Left lung (tissue), 4 donors: ENCODE measurements at regions not wholly inside any gene's neighbourhood (a gene's known extent, or its start where the extent isn't known, plus 50 kb on each side); places are given as distances from the start of the nearest gene placed in this dataset.

Experiments
- ATAC-seq: fragments of 200-7000 bp; cut with Tn5 transposase; one replicate; pipeline ENCODE4 v1.9.1; 2020; ENCODE audit warnings: moderate library complexity
- DNase-seq, 4 donors: peaks; one replicate each; pipeline ENCODE4 v3.0.0-alpha.2; 2013 to 2020
- H3K27ac ChIP-seq, 2 donors: fragments of 200-600 bp; sonication (generic) in 1 of 2; one replicate each; pipeline versions ENCODE4 v1.5.0 to v1.8.0; 2020 to 2021
- H3K27me3 ChIP-seq, 2 donors: fragments of 200-600 bp; sonication (generic) in 1 of 2; one replicate each; pipeline versions ENCODE4 v1.5.0 to v1.8.0; 2020 to 2021
- H3K36me3 ChIP-seq, 2 donors: fragments of 200-600 bp; sonication (generic) in 1 of 2; one replicate each; pipeline versions ENCODE4 v1.5.0 to v1.8.0; 2020 to 2021
- H3K4me1 ChIP-seq, 2 donors: fragments of 200-600 bp; one replicate each; pipeline ENCODE4 v1.8.0; 2021
- H3K4me3 ChIP-seq, 2 donors: fragments of 200-600 bp; sonication (generic) in 1 of 2; one replicate each; pipeline versions ENCODE4 v1.5.0 to v1.8.0; 2020 to 2021; ENCODE audit warnings: mild to moderate bottlenecking in 1 of 2
- H3K9me3 ChIP-seq, 2 donors: fragments of 200-600 bp; sonication (generic) in 1 of 2; one replicate each; pipeline versions ENCODE4 v1.5.0 to v1.8.0; 2020 to 2021
- CTCF ChIP-seq, 2 donors: fragments of 200-600 bp; sonication (generic) in 1 of 2; IDR thresholded peaks; one replicate each; pipeline versions ENCODE4 v1.5.0 to v1.8.0; 2021; ENCODE audit warnings: antibody characterized with exemption in 2 of 2
- intact Hi-C, 2 donors: fragments of 100-400 bp; cut with DNase I; formaldehyde crosslinking; loops; one replicate each; pipeline versions ENCODE4 v1.11.2 to v1.14.2; 2022
- donor health status: DM: no; HTN: yes; CAD: no.
- donor health status: DM: no; HTN: no; CAD: no.

- no peak overlapping the region for H3K4me3 ChIP-seq
- TF ChIP-seq CTCF (IDR thresholded peaks at IDR 0.05) = no peak
These were observed 55.0 kb downstream of the TMEM30B start for GRCh38 chr14:61226015-61226654.

GRCh38 chr14:61225344-61225743 is 55.8 kb downstream of the TMEM30B start:
- H3K4me1 ChIP-seq = no peaks in the 10 kb centered on the region
- H3K27ac ChIP-seq = no peak overlapping the region
- H3K4me3 ChIP-seq = no peak overlapping the region
- peaks cover 0 to 25% of the 10 kb centered on the region in 2 donors for H3K27me3 ChIP-seq
- intact Hi-C loops = no loop called here
- DNase-seq = no peak
- no peaks in the 10 kb centered on the region for H3K36me3 ChIP-seq
- peak; percentile 23 for ATAC-seq
- TF ChIP-seq CTCF (IDR thresholded peaks at IDR 0.05) = no peak
- H3K9me3 ChIP-seq = no peaks in the 10 kb centered on the region

More at GRCh38 chr14:61226015-61226654, 55.0 kb downstream of the TMEM30B start:
- Histone ChIP-seq H3K27me3 (peaks cover 0 to 22% of the 10 kb centered on the region in 2 donors), H3K4me1 (no peaks in the 10 kb centered on the region), H3K36me3 (no peaks in the 10 kb centered on the region), H3K27ac (no peak overlapping the region), H3K9me3 (no peaks in the 10 kb centered on the region)
- ATAC-seq = no peak
- no peak for DNase-seq
- intact Hi-C loops = no loop called here

- H3K9me3 ChIP-seq = no peaks in the 10 kb centered on the region
- ATAC-seq (no peak), DNase-seq (no peak)
- H3K4me3 ChIP-seq = no peak overlapping the region
- H3K27me3 ChIP-seq = peaks cover 0 to 40% of the 10 kb centered on the region in 2 donors
- H3K36me3 ChIP-seq = no peaks in the 10 kb centered on the region
- H3K4me1 ChIP-seq = no peaks in the 10 kb centered on the region
- no peak for TF ChIP-seq CTCF (IDR thresholded peaks at IDR 0.05)
- no peak overlapping the region for H3K27ac ChIP-seq
- intact Hi-C loops = no loop called here
These were observed 57.6 kb downstream of the TMEM30B start for GRCh38 chr14:61223552-61223951.

- DNase-seq (no peak), ATAC-seq (no peak)
- no peaks in the 10 kb centered on the region for H3K9me3 ChIP-seq
- no peaks in the 10 kb centered on the region for H3K4me1 ChIP-seq
- H3K27ac ChIP-seq = no peak overlapping the region
- H3K27me3 ChIP-seq = peaks cover 0 to 52% of the 10 kb centered on the region in 2 donors
- no peak for TF ChIP-seq CTCF (IDR thresholded peaks at IDR 0.05)
- H3K4me3 ChIP-seq = no peak overlapping the region
- intact Hi-C loops = no loop called here
- H3K36me3 ChIP-seq = no peaks in the 10 kb centered on the region
These were observed 58.8 kb downstream of the TMEM30B start for GRCh38 chr14:61222388-61222787.

GRCh38 chr14:61221906-61222305 is 59.2 kb downstream of the TMEM30B start:
- Histone ChIP-seq H3K9me3 (no peaks in the 10 kb centered on the region), H3K36me3 (no peaks in the 10 kb centered on the region), H3K4me3 (no peak overlapping the region), H3K4me1 (no peaks in the 10 kb centered on the region), H3K27ac (no peak overlapping the region), H3K27me3 (peaks cover 0 to 54% of the 10 kb centered on the region in 2 donors)
- DNase-seq (peak in 1 of 4 donors; percentile 52), ATAC-seq (no peak)
- intact Hi-C loops = no loop called here
- TF ChIP-seq CTCF (IDR thresholded peaks at IDR 0.05) = no peak
